ENCODE measurements at regions not wholly inside any gene's neighbourhood (a gene's known extent, or its start where the extent isn't known, plus 50 kb on each side); places are given as distances from the start of the nearest gene placed in this dataset.
"Not testable (repeated sequence)": the region's sequence is repeated elsewhere in the genome, so short reads cannot be mapped to it uniquely, and the experiment has no call there.

GRCh38 chr14:30278856-30279255 lies 280.1 kb upstream of the G2E3 start:
- TF ChIP-seq, protein P1, sequence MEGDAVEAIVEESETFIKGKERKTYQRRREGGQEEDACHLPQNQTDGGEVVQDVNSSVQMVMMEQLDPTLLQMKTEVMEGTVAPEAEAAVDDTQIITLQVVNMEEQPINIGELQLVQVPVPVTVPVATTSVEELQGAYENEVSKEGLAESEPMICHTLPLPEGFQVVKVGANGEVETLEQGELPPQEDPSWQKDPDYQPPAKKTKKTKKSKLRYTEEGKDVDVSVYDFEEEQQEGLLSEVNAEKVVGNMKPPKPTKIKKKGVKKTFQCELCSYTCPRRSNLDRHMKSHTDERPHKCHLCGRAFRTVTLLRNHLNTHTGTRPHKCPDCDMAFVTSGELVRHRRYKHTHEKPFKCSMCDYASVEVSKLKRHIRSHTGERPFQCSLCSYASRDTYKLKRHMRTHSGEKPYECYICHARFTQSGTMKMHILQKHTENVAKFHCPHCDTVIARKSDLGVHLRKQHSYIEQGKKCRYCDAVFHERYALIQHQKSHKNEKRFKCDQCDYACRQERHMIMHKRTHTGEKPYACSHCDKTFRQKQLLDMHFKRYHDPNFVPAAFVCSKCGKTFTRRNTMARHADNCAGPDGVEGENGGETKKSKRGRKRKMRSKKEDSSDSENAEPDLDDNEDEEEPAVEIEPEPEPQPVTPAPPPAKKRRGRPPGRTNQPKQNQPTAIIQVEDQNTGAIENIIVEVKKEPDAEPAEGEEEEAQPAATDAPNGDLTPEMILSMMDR (IDR thresholded peaks at IDR 0.05; ENCODE audit: insufficient read depth, low read depth, low read length): not testable (repeated sequence)
- not testable (repeated sequence) for TF ChIP-seq EZH2 (IDR thresholded peaks at IDR 0.05; ENCODE audit: insufficient read depth, low read length)

Measured in astrocyte (in vitro differentiated cells and primary cell).